ENCODE measurements at regions not wholly inside any gene's neighbourhood (a gene's known extent, or its start where the extent isn't known, plus 50 kb on each side); places are given as distances from the start of the nearest gene placed in this dataset.
"Not testable (repeated sequence)": the region's sequence is repeated elsewhere in the genome, so short reads cannot be mapped to it uniquely, and the experiment has no call there.

DNA sequence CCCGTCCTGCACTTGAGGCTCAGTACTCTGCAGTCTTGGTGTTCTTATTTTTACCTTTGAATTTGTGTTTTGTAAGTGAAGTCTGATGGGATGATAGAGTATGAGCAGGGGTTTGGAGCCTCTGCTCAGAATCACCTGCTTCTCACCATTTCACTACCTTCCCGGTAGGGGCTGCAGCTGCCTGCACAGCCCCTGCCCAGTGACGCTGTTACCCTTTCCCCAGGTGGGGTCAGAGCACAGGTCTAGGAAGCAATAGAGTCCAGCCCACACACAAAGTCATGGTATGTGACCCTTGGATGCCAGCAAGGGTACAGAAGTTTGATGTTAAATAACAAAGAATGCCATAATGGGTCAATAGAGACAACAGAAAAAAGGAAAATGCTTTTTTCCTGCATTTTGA lies 101.8 kb upstream of the TCF21 start:
- DNase-seq, result no peak
- H3K79me2 ChIP-seq (ENCODE audit: control insufficient read depth, insufficient read depth, low read length, poor library complexity), result no peaks in the 10 kb centered on the region
- no peak overlapping the region for H3K14ac ChIP-seq (ENCODE audit: low read length)
- no peaks in the 10 kb centered on the region for H3K79me1 ChIP-seq (ENCODE audit: low read length)
- H2BK5ac ChIP-seq (ENCODE audit: low read depth, low read length, poor library complexity), result no peak overlapping the region
- H2AFZ ChIP-seq (ENCODE audit: insufficient read depth, low read length, poor library complexity), result no peak overlapping the region
- no peak overlapping the region for H3K4ac ChIP-seq (ENCODE audit: low read depth, low read length)
- H3K4me3 ChIP-seq (ENCODE audit: low read depth, low read length), result no peak overlapping the region
- H4K12ac ChIP-seq (ENCODE audit: low read depth, low read length), result no peak overlapping the region
- H2BK120ac ChIP-seq (ENCODE audit: insufficient read depth, low read length, poor library complexity), result no peak overlapping the region
- H4K91ac ChIP-seq (ENCODE audit: low read depth, low read length), result no peak overlapping the region
- H3K4me2 ChIP-seq (ENCODE audit: low read length), result no peak overlapping the region
- no peak overlapping the region for H4K8ac ChIP-seq (ENCODE audit: low read depth, low read length)
- no CpG with 5 or more reads among the region's 3 CpGs for WGBS (ENCODE audit: extremely low coverage, insufficient coverage, insufficient read length)
- H3K9ac ChIP-seq (ENCODE audit: low read length), result no peak overlapping the region
- H3K23ac ChIP-seq (ENCODE audit: low read length), result no peak overlapping the region
- no peak overlapping the region for H2AK5ac ChIP-seq (ENCODE audit: low read length)
- no peak overlapping the region for H2BK12ac ChIP-seq (ENCODE audit: low read length)
- no peaks in the 10 kb centered on the region for H3K36me3 ChIP-seq (ENCODE audit: control insufficient read depth in 1 of 2, insufficient read depth in 2 of 2, low read length in 2 of 2)
- no peaks in the 10 kb centered on the region for H3K27me3 ChIP-seq (ENCODE audit: insufficient read depth, low read length)
- no peaks in the 10 kb centered on the region for H3K4me1 ChIP-seq (ENCODE audit: control insufficient read depth in 1 of 2, insufficient read depth in 2 of 2, low read length in 2 of 2)
- H3K27ac ChIP-seq (ENCODE audit: low read depth, low read length), result no peak overlapping the region
- H3K18ac ChIP-seq (ENCODE audit: low read length), result no peak overlapping the region
- H3K9me3 ChIP-seq (ENCODE audit: insufficient read depth, low read depth, low read length), result no peaks in the 10 kb centered on the region

DNA sequence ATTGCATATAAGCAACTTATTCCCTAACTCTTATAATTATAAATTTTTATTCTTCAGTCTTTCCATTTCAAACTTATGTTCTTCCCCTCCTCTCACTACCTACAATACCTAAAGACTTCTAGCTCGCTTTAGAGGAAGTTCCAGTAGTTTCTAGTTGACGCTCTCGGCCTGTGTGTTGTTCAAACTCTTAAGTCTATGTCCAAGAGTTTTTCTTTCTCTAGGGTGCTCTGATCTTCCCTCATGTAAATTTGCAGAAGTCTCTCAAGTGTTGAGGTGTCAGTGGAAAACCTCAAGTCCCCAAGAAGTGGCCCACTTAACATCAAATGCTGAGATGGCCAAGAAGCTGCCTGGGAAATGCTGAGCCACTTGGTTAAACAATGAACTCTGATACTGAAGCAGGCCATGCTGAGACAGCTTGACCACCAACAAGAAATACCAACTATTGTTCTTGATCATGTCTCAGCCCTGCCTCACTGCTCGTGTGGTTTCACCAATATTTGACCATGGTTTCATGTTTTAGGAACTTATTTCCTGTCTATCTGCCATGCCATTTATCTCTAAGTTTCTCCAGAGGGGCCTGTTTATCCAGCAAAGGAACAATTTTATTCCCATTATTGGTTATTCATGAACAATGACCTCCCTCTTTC lies 100.9 kb upstream of the TCF21 start:
- H3K4ac ChIP-seq (ENCODE audit: low read depth, low read length), result no peak overlapping the region
- H3K27me3 ChIP-seq (ENCODE audit: insufficient read depth, low read length), result no peaks in the 10 kb centered on the region
- no peaks in the 10 kb centered on the region for H3K4me1 ChIP-seq (ENCODE audit: control insufficient read depth in 1 of 2, insufficient read depth in 2 of 2, low read length in 2 of 2)
- H3K79me2 ChIP-seq (ENCODE audit: control insufficient read depth, insufficient read depth, low read length, poor library complexity), result no peaks in the 10 kb centered on the region
- H2BK120ac ChIP-seq (ENCODE audit: insufficient read depth, low read length, poor library complexity), result no peak overlapping the region
- H3K4me2 ChIP-seq (ENCODE audit: low read length), result no peak overlapping the region
- no peak overlapping the region for H4K8ac ChIP-seq (ENCODE audit: low read depth, low read length)
- H3K9me3 ChIP-seq (ENCODE audit: insufficient read depth, low read depth, low read length), result no peaks in the 10 kb centered on the region
- H4K91ac ChIP-seq (ENCODE audit: low read depth, low read length), result no peak overlapping the region
- no peak overlapping the region for H4K12ac ChIP-seq (ENCODE audit: low read depth, low read length)
- H3K23ac ChIP-seq (ENCODE audit: low read length), result no peak overlapping the region
- no peak overlapping the region for H3K14ac ChIP-seq (ENCODE audit: low read length)
- DNase-seq, result no peak
- H3K36me3 ChIP-seq (ENCODE audit: control insufficient read depth in 1 of 2, insufficient read depth in 2 of 2, low read length in 2 of 2), result no peaks in the 10 kb centered on the region
- H3K79me1 ChIP-seq (ENCODE audit: low read length), result no peaks in the 10 kb centered on the region
- no peak overlapping the region for H3K4me3 ChIP-seq (ENCODE audit: low read depth, low read length)
- H3K27ac ChIP-seq (ENCODE audit: low read depth, low read length), result no peak overlapping the region
- H2AFZ ChIP-seq (ENCODE audit: insufficient read depth, low read length, poor library complexity), result no peak overlapping the region
- H3K9ac ChIP-seq (ENCODE audit: low read length), result no peak overlapping the region
- H2AK5ac ChIP-seq (ENCODE audit: low read length), result no peak overlapping the region
- no CpG with 5 or more reads among the region's 4 CpGs for WGBS (ENCODE audit: extremely low coverage, insufficient coverage, insufficient read length)
- H2BK5ac ChIP-seq (ENCODE audit: low read depth, low read length, poor library complexity), result no peak overlapping the region
- no peak overlapping the region for H2BK12ac ChIP-seq (ENCODE audit: low read length)
- no peak overlapping the region for H3K18ac ChIP-seq (ENCODE audit: low read length)

DNA sequence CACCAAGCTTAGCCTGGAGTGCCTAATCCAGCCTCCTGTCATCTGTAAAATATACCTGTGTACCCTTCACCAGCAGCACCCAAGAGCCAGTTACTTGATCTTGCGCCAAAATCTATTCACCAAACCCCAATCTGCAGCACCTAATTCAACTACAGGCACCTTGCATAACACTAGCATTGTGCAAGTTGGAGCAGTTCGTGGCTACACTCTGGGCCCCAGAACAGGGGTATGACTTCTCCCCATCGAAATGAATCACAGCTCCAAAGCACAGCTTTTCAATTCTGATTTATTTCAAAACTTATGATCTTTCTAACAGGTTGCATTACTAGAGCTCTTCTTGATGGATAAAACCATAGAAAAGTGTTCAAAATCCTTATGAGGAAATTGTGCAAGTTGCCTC lies 100.4 kb upstream of the TCF21 start:
- Histone ChIP-seq H3K14ac (ENCODE audit: low read length) (no peak overlapping the region), H3K79me1 (ENCODE audit: low read length) (no peaks in the 10 kb centered on the region), H3K36me3 (ENCODE audit: control insufficient read depth in 1 of 2, insufficient read depth in 2 of 2, low read length in 2 of 2) (no peaks in the 10 kb centered on the region), H3K27me3 (ENCODE audit: insufficient read depth, low read length) (no peaks in the 10 kb centered on the region), H3K4me2 (ENCODE audit: low read length) (no peak overlapping the region), H4K12ac (ENCODE audit: low read depth, low read length) (no peak overlapping the region), H3K4me1 (ENCODE audit: control insufficient read depth in 1 of 2, insufficient read depth in 2 of 2, low read length in 2 of 2) (no peaks in the 10 kb centered on the region), H3K23ac (ENCODE audit: low read length) (no peak overlapping the region), H3K79me2 (ENCODE audit: control insufficient read depth, insufficient read depth, low read length, poor library complexity) (no peaks in the 10 kb centered on the region), H3K9ac (ENCODE audit: low read length) (no peak overlapping the region), H4K91ac (ENCODE audit: low read depth, low read length) (no peak overlapping the region), H2BK120ac (ENCODE audit: insufficient read depth, low read length, poor library complexity) (no peak overlapping the region), H3K18ac (ENCODE audit: low read length) (no peak overlapping the region), H3K27ac (ENCODE audit: low read depth, low read length) (no peak overlapping the region), H3K4me3 (ENCODE audit: low read depth, low read length) (no peak overlapping the region), H3K4ac (ENCODE audit: low read depth, low read length) (no peak overlapping the region), H2BK12ac (ENCODE audit: low read length) (no peak overlapping the region), H2BK5ac (ENCODE audit: low read depth, low read length, poor library complexity) (no peak overlapping the region), H2AK5ac (ENCODE audit: low read length) (no peak overlapping the region), H4K8ac (ENCODE audit: low read depth, low read length) (no peak overlapping the region), H3K9me3 (ENCODE audit: insufficient read depth, low read depth, low read length) (no peaks in the 10 kb centered on the region), H2AFZ (ENCODE audit: insufficient read depth, low read length, poor library complexity) (no peak overlapping the region)
- WGBS (ENCODE audit: extremely low coverage, insufficient coverage, insufficient read length), result no CpG with 5 or more reads among the region's 3 CpGs
- DNase-seq, result no peak

DNA sequence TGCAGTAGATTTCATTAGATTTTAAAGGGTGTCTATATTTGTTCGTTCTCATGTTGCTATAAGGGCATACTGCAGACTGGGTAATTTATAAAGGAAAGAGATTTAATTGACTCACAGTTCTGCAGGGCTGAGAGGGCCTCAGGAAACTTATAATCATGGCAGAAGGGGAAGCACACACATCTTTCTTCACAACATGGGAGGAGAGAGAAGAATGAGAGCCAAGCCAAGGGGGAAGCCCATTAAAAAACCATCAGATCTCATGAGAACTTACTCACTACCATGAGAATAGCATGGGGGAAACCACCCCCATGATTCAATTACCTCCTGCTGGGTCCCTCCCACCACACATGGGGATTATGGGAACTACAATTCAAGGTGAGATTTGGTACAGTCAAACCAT lies 99.5 kb upstream of the TCF21 start:
- not testable (repeated sequence) for H3K4me3 ChIP-seq (ENCODE audit: low read depth, low read length); H4K8ac ChIP-seq (ENCODE audit: low read depth, low read length); H3K4ac ChIP-seq (ENCODE audit: low read depth, low read length); H3K23ac ChIP-seq (ENCODE audit: low read length); H3K4me2 ChIP-seq (ENCODE audit: low read length); H3K79me1 ChIP-seq (ENCODE audit: low read length); H3K79me2 ChIP-seq (ENCODE audit: control insufficient read depth, insufficient read depth, low read length, poor library complexity); H2AK5ac ChIP-seq (ENCODE audit: low read length); H3K27me3 ChIP-seq (ENCODE audit: insufficient read depth, low read length); H4K12ac ChIP-seq (ENCODE audit: low read depth, low read length); H3K4me1 ChIP-seq (ENCODE audit: control insufficient read depth in 1 of 2, insufficient read depth in 2 of 2, low read length in 2 of 2); H2BK120ac ChIP-seq (ENCODE audit: insufficient read depth, low read length, poor library complexity); H3K27ac ChIP-seq (ENCODE audit: low read depth, low read length); H3K9ac ChIP-seq (ENCODE audit: low read length); H4K91ac ChIP-seq (ENCODE audit: low read depth, low read length); H3K36me3 ChIP-seq (ENCODE audit: control insufficient read depth in 1 of 2, insufficient read depth in 2 of 2, low read length in 2 of 2); H2AFZ ChIP-seq (ENCODE audit: insufficient read depth, low read length, poor library complexity); H2BK5ac ChIP-seq (ENCODE audit: low read depth, low read length, poor library complexity); DNase-seq; H3K18ac ChIP-seq (ENCODE audit: low read length); H3K14ac ChIP-seq (ENCODE audit: low read length); H3K9me3 ChIP-seq (ENCODE audit: insufficient read depth, low read depth, low read length); H2BK12ac ChIP-seq (ENCODE audit: low read length)
- no CpG with 5 or more reads among the region's 1 CpG for WGBS (ENCODE audit: extremely low coverage, insufficient coverage, insufficient read length)
